Aorta (tissue), 5 donors: ENCODE measurements at regions not wholly inside any gene's neighbourhood (a gene's known extent, or its start where the extent isn't known, plus 50 kb on each side); places are given as distances from the start of the nearest gene placed in this dataset.
"Not testable (repeated sequence)": the region's sequence is repeated elsewhere in the genome, so short reads cannot be mapped to it uniquely, and the experiment has no call there.

Source experiments
- ATAC-seq: fragments of 200-7000 bp; cut with Tn5 transposase; one replicate; pipeline ENCODE4 v1.9.1; 2022; ENCODE audit warnings: moderate library complexity; ENCODE audit not compliant: low FRiP score
- DNase-seq, 2 donors: peaks; one replicate each; pipeline ENCODE4 v3.0.0-alpha.2; 2020
- H3K27ac ChIP-seq, 2 donors: one replicate each; pipeline ENCODE4 v1.5.1; 2013; ENCODE audit warnings: low read length in 2 of 2, mild to moderate bottlenecking in 2 of 2, moderate library complexity in 2 of 2, control low read depth in 1 of 2, inconsistent platforms in 1 of 2, low read depth in 1 of 2
- H3K27me3 ChIP-seq, 2 donors: one replicate each; pipeline ENCODE4 v1.6.1; 2013; ENCODE audit warnings: control low read depth in 1 of 2, low read length in 1 of 2, mild to moderate bottlenecking in 1 of 2, moderate library complexity in 1 of 2; ENCODE audit not compliant: insufficient read depth in 2 of 2, control insufficient read depth in 1 of 2
- H3K36me3 ChIP-seq, 2 donors: one replicate each; pipeline ENCODE4 v1.6.1; 2013; ENCODE audit warnings: control low read depth in 1 of 2, low read length in 1 of 2, mild to moderate bottlenecking in 1 of 2; ENCODE audit not compliant: insufficient read depth in 2 of 2, control insufficient read depth in 1 of 2
- H3K4me1 ChIP-seq, 2 donors: one replicate each; pipeline ENCODE4 v1.6.1; 2013; ENCODE audit warnings: low read length in 2 of 2, control low read depth in 1 of 2, mild to moderate bottlenecking in 1 of 2, moderate library complexity in 1 of 2; ENCODE audit not compliant: insufficient read depth in 2 of 2, control insufficient read depth in 1 of 2
- H3K4me3 ChIP-seq, 2 donors: one replicate each; pipeline ENCODE4 v1.5.1; 2013; ENCODE audit warnings: low read length in 2 of 2, control low read depth in 1 of 2, mild to moderate bottlenecking in 1 of 2
- H3K9me3 ChIP-seq: one replicate; pipeline ENCODE4 v1.6.1; 2013; ENCODE audit warnings: mild to moderate bottlenecking, low read length; ENCODE audit not compliant: control insufficient read depth
- WGBS, 2 donors: extraction: QIAGEN DNeasy Blood & Tissue Kit; methylation state at CpG; one replicate each; pipeline ENCODE4 v1.1.7; 2013; 5-methylcytosine and 5-hydroxymethylcytosine counted together
- intact Hi-C, 2 donors: fragments of 100-400 bp; cut with DNase I; formaldehyde crosslinking; loops; one replicate each; pipeline versions ENCODE4 v1.14.2 to v1.15.0; 2022
- donor health status: healthy with polysubstance abuse.
- donor health status: Bipolar disorder and iron deficiency.
- donor health status: DM: no; HTN: no; CAD: no.
- donor health status: DM: no; HTN: no; CAD: no.
- donor health status: DM: yes; HTN: yes; CAD: no.

GRCh38 chr7:149655784-149656183 lies 117.6 kb downstream of the ZNF467 start:
- Histone ChIP-seq H3K36me3 (no peaks in the 10 kb centered on the region), H3K27me3 (no peaks in the 10 kb centered on the region), H3K9me3 (no peaks in the 10 kb centered on the region), H3K4me3 (no peak overlapping the region), H3K27ac (no peak overlapping the region), H3K4me1 (no peaks in the 10 kb centered on the region)
- DNase-seq (no peak), ATAC-seq (no peak)
- intact Hi-C loops: no loop called here
- WGBS, 2 donors: 50 to 62% methylated on average over 1 of the region's 1 CpG

DNA sequence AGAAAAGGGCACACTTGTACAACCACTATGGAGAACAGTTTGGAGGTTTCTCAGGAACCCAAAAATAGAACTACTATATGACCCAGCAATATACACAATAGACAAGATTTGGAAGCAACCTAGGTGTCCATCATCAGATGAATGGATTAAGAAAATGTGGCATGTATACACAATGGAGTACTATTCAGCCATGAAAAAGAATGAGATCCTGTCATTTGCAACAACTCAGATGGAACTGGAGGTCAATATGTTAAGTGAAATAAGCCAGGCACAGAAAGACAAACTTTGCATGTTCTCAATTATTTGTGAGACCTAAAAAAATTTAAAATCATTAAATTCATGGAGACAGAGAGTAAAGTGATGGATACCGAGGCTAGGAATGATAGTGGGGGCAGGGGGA lies 118.8 kb downstream of the ZNF467 start:
- Histone ChIP-seq H3K36me3 (no peaks in the 10 kb centered on the region), H3K27me3 (no peaks in the 10 kb centered on the region), H3K27ac (no peak overlapping the region), H3K9me3 (no peaks in the 10 kb centered on the region), H3K4me3 (no peak overlapping the region), H3K4me1 (no peaks in the 10 kb centered on the region)
- WGBS, 2 donors: 33 to 72% methylated on average over 1 of the region's 1 CpG
- intact Hi-C loops: no loop called here
- ATAC-seq: no peak
- no peak for DNase-seq

GRCh38 chr7:149650190-149650589 lies 123.2 kb downstream of the ZNF467 start:
- H3K27me3 ChIP-seq, H3K27ac ChIP-seq, DNase-seq, H3K9me3 ChIP-seq, ATAC-seq, H3K36me3 ChIP-seq, H3K4me3 ChIP-seq, intact Hi-C loops, H3K4me1 ChIP-seq: not testable (repeated sequence)
- WGBS, 2 donors: 24 to 29% methylated on average over 3 of the region's 3 CpGs

- H3K4me3 ChIP-seq: no peak overlapping the region
- ATAC-seq: no peak
- intact Hi-C loops: no loop called here
- H3K9me3 ChIP-seq: no peaks in the 10 kb centered on the region
- 69 to 73% methylated on average over 4 of the region's 4 CpGs for WGBS, 2 donors
- no peaks in the 10 kb centered on the region for H3K36me3 ChIP-seq
- H3K27ac ChIP-seq: no peak overlapping the region
- H3K4me1 ChIP-seq: no peaks in the 10 kb centered on the region
- no peaks in the 10 kb centered on the region for H3K27me3 ChIP-seq
- no peak for DNase-seq
These were observed 128.6 kb downstream of the ZNF467 start for GRCh38 chr7:149644754-149645153.

DNA sequence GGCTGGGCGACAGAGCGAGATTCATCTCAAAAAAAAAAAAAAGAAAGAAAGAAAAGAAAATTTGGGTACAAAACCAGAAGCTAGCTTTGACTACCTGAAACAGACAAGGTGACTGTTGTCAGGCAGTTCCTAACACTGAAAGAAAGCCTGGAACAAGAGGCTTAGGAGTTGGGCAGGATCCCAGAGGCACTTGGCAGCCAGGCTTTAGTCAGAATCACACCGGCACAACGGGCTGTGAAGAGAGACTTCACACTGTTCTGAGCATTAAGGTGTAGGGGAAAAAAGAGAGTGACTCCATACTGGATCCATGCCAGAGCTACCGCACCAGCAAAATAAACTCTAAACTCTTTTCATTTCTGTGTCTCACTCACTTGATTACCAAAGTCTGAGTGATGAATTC lies 130.8 kb downstream of the ZNF467 start:
- no peaks in the 10 kb centered on the region for H3K36me3 ChIP-seq
- H3K27me3 ChIP-seq: no peaks in the 10 kb centered on the region
- H3K27ac ChIP-seq: no peak overlapping the region
- intact Hi-C loops: no loop called here
- H3K4me3 ChIP-seq: no peak overlapping the region
- DNase-seq: no peak
- WGBS, 2 donors: 48 to 54% methylated on average over 5 of the region's 5 CpGs
- no peak for ATAC-seq
- H3K4me1 ChIP-seq: no peaks in the 10 kb centered on the region
- no peaks in the 10 kb centered on the region for H3K9me3 ChIP-seq

- H3K4me1 ChIP-seq: no peaks in the 10 kb centered on the region
- 88 to 91% methylated on average over 5 of the region's 5 CpGs for WGBS, 2 donors
- H3K36me3 ChIP-seq: no peaks in the 10 kb centered on the region
- DNase-seq: no peak
- no peak overlapping the region for H3K27ac ChIP-seq
- intact Hi-C loops: no loop called here
- ATAC-seq: no peak
- H3K4me3 ChIP-seq: no peak overlapping the region
- no peaks in the 10 kb centered on the region for H3K9me3 ChIP-seq
- no peaks in the 10 kb centered on the region for H3K27me3 ChIP-seq
These were observed 134.6 kb downstream of the ZNF467 start for GRCh38 chr7:149638566-149639320.

DNA sequence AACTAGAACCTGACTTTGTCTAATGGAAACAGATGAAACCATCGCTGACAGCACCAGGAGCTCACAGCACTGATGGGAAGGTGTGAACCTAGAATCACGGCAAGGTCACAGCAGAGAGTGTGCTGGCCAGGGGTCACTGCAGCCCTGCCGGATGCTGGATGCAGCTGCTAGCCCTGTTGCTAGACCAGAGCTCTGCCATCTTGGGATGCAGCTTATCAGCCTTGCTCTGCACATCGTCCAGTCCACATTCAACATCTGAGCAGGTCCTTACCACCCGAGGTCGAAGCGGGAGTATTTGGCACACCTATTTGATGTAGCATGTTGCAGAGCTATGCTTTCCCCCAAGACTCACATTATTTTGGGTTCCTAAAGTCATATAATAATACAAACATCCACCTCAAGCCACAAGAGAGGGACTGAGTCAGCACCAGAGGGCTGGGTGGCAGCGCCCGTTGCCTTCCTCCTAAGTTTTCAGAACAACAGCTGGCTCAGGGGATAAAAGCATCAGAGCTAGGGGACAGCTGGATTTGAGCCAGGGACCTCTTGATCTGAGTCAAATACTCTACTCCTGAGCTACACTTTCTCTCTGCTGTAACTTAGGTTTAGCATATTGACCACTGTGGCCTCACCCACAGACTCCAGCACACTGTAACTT lies 135.3 kb downstream of the ZNF467 start:
- DNase-seq (no peak), ATAC-seq (no peak)
- Histone ChIP-seq H3K4me3 (no peak overlapping the region), H3K36me3 (no peaks in the 10 kb centered on the region), H3K4me1 (no peaks in the 10 kb centered on the region), H3K27me3 (no peaks in the 10 kb centered on the region), H3K9me3 (no peaks in the 10 kb centered on the region), H3K27ac (no peak overlapping the region)
- intact Hi-C loops: no loop called here
- WGBS, 2 donors: 78 to 87% methylated on average over 9 of the region's 9 CpGs

GRCh38 chr7:149635561-149636329 lies 137.6 kb downstream of the ZNF467 start:
- Histone ChIP-seq H3K4me3 (no peak overlapping the region), H3K9me3 (no peaks in the 10 kb centered on the region), H3K36me3 (no peaks in the 10 kb centered on the region), H3K27me3 (no peaks in the 10 kb centered on the region), H3K27ac (no peak overlapping the region), H3K4me1 (no peaks in the 10 kb centered on the region)
- intact Hi-C loops: no loop called here
- DNase-seq (no peak), ATAC-seq (no peak)
- WGBS, 2 donors: 47 to 51% methylated on average over 10 of the region's 10 CpGs
